ENCODE measurements at regions not wholly inside any gene's neighbourhood (a gene's known extent, or its start where the extent isn't known, plus 50 kb on each side); places are given as distances from the start of the nearest gene placed in this dataset.

DNA sequence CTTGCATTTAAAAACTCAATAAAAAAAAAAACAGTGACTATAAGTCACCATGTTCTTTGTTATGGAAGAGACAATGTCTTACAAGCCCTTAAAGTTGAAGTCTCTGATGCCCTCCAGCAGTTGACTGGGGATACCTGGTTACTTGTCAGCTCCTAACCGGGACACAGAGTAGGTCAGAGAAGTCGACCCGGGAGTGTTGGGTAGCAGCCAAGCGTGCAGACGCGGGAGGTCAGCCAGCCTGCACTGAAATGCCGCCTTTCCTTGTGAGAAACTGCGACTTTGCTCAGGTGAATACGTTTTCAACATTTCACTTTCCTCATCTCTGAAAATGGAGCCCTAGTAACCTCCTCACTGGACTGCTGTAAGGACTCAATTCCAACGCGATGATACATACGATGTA, 81.8 kb downstream of the F11 start:
- Mint-ChIP-seq H3K27ac (no peak overlapping the region), H3K4me1 (ENCODE audit: low read depth) (no peaks in the 10 kb centered on the region), H3K27me3 (peaks cover 4% of the 10 kb centered on the region), H3K36me3 (no peaks in the 10 kb centered on the region), H3K9me3 (no peaks in the 10 kb centered on the region), H3K4me3 (no peak overlapping the region)
- ChIA-PET POLR2A (no interaction called here), CTCF (no interaction called here)
- no peak for DNase-seq
- intact Hi-C loops (cut with micrococcal nuclease): no loop called here

DNA sequence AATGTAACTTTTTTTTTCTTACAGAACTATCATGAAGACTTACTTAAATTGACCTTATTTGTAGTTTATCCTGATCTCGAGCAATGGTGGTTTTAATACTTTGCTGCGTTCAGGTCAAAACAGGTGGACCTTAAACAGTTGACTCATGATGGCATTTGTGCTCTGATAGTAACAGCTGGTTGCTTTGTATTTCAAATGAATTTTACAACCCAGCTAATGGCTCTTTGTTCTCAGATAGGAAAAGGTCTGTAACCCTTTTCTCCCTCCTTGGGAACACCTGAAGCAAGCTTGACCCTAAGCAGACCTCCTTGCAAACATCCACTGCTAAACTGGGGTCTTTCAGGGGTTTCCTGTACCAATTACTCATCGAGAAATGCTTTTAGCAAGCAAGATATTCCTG, 79.2 kb downstream of the F11 start:
- CTCF ChIA-PET: no interaction called here
- no peaks in the 10 kb centered on the region for H3K4me1 Mint-ChIP-seq (ENCODE audit: low read depth)
- no peak overlapping the region for H3K27ac Mint-ChIP-seq
- DNase-seq: no peak
- POLR2A ChIA-PET: no interaction called here
- no peaks in the 10 kb centered on the region for H3K36me3 Mint-ChIP-seq
- H3K9me3 Mint-ChIP-seq: no peaks in the 10 kb centered on the region
- H3K27me3 Mint-ChIP-seq: peaks cover 6% of the 10 kb centered on the region
- H3K4me3 Mint-ChIP-seq: no peak overlapping the region
- intact Hi-C loops (cut with micrococcal nuclease): no loop called here

DNA sequence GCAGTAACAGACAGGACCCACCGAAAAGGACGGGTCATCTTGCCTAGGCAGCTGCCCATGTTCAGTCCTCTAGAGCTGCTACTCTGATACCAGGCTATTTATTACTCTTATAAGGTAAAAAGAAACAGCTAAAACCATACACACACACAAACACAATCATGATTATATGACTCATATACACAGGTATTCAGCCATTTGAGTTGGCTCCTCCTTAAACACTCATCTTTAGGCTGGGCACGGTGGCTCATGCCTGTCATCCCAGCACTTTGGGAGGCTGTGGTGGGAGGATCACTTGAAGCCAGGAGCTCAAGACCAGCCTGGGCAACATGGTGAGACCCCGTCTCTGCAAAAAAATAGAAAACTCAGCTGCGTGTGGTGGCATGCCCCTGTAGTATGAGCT, 76.6 kb downstream of the F11 start:
- H3K9me3 Mint-ChIP-seq: no peaks in the 10 kb centered on the region
- ChIA-PET POLR2A (no interaction called here), CTCF (no interaction called here)
- H3K4me3 Mint-ChIP-seq: no peak overlapping the region
- no peaks in the 10 kb centered on the region for H3K36me3 Mint-ChIP-seq
- no peak for DNase-seq
- H3K4me1 Mint-ChIP-seq (ENCODE audit: low read depth): no peaks in the 10 kb centered on the region
- peaks cover 9% of the 10 kb centered on the region for H3K27me3 Mint-ChIP-seq
- intact Hi-C loops (cut with micrococcal nuclease): no loop called here
- no peak overlapping the region for H3K27ac Mint-ChIP-seq

- ChIA-PET CTCF (no interaction called here), POLR2A (no interaction called here)
- Mint-ChIP-seq H3K4me1 (ENCODE audit: low read depth) (no peaks in the 10 kb centered on the region), H3K36me3 (no peaks in the 10 kb centered on the region), H3K9me3 (no peaks in the 10 kb centered on the region), H3K4me3 (no peak overlapping the region), H3K27ac (no peak overlapping the region), H3K27me3 (peaks cover 10% of the 10 kb centered on the region)
- intact Hi-C loops (cut with micrococcal nuclease): no loop called here
- no peak for DNase-seq
These were observed 75.7 kb downstream of the F11 start for GRCh38 chr4:186341655-186342054.
